ENCODE measurements at regions not wholly inside any gene's neighbourhood (a gene's known extent, or its start where the extent isn't known, plus 50 kb on each side); places are given as distances from the start of the nearest gene placed in this dataset.

DNA sequence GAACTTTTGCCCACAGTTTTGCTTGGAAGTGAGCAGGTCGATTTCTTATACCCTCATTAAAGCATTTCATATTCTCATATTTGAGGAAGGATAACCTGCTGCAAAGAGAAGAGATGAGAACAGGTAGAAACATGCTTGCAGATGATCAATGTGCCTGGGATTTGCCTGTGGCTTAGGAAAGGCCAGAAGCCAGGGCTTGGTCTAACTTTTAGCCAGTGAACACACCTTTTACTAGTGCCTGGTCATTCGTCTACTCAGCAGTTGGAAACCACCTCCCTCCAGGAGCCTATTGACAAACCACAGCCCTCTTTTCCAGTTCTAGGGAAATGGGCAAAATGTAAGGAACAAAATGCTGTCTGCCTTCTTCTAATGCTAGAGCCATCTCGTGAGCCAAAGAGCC lies 518.3 kb downstream of the ADRA2A start:
- TF ChIP-seq CTBP2 (IDR thresholded peaks at IDR 0.05; ENCODE audit: borderline replicate concordance, insufficient read depth, insufficient read length, low read length), result no peak
- TF ChIP-seq, protein P1, sequence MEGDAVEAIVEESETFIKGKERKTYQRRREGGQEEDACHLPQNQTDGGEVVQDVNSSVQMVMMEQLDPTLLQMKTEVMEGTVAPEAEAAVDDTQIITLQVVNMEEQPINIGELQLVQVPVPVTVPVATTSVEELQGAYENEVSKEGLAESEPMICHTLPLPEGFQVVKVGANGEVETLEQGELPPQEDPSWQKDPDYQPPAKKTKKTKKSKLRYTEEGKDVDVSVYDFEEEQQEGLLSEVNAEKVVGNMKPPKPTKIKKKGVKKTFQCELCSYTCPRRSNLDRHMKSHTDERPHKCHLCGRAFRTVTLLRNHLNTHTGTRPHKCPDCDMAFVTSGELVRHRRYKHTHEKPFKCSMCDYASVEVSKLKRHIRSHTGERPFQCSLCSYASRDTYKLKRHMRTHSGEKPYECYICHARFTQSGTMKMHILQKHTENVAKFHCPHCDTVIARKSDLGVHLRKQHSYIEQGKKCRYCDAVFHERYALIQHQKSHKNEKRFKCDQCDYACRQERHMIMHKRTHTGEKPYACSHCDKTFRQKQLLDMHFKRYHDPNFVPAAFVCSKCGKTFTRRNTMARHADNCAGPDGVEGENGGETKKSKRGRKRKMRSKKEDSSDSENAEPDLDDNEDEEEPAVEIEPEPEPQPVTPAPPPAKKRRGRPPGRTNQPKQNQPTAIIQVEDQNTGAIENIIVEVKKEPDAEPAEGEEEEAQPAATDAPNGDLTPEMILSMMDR (IDR thresholded peaks at IDR 0.05; ENCODE audit: control extremely low read depth in 1 of 3, insufficient read depth in 1 of 3, low read depth in 1 of 3, low read length in 3 of 3), result no peak
- no peak for TF ChIP-seq POLR2A (IDR thresholded peaks at IDR 0.05; ENCODE audit: control extremely low read depth in 1 of 2, low read depth in 2 of 2, low read length in 2 of 2)
- no peak for TF ChIP-seq EZH2 (IDR thresholded peaks at IDR 0.05; ENCODE audit: low read depth, low read length, severe bottlenecking)
- no peak for TF ChIP-seq RAD21 (IDR thresholded peaks at IDR 0.05 in 1 of 2, conservative IDR thresholded peaks at IDR 0.05 in 1 of 2; ENCODE audit: low read depth in 2 of 2, low read length in 2 of 2)
- TF ChIP-seq EP300 (IDR thresholded peaks at IDR 0.05; ENCODE audit: borderline replicate concordance in 1 of 2, low read depth in 2 of 2, low read length in 2 of 2), result no peak
- no peak for TF ChIP-seq BCL11A (IDR thresholded peaks at IDR 0.05; ENCODE audit: low read depth in 2 of 2, low read length in 2 of 2)
- no peak for TF ChIP-seq KDM5A (IDR thresholded peaks at IDR 0.05; ENCODE audit: low read length)
- no peak for TF ChIP-seq YY1 (IDR thresholded peaks at IDR 0.05; ENCODE audit: low read depth, low read length)
- no peak for TF ChIP-seq CREB1 (IDR thresholded peaks at IDR 0.05)
- TF ChIP-seq SP1 (IDR thresholded peaks at IDR 0.05; ENCODE audit: low read depth, low read length), result no peak
- TF ChIP-seq NRF1 (IDR thresholded peaks at IDR 0.05; ENCODE audit: low read depth, low read length), result no peak

Measured in H1 (cell line).